Activated T-cell treated with anti-CD3 and anti-CD28 coated beads for 1 hour (primary cell): ENCODE measurements at regions not wholly inside any gene's neighbourhood (a gene's known extent, or its start where the extent isn't known, plus 50 kb on each side); places are given as distances from the start of the nearest gene placed in this dataset.
"Not testable (repeated sequence)": the region's sequence is repeated elsewhere in the genome, so short reads cannot be mapped to it uniquely, and the experiment has no call there.

Source experiments
- DNase-seq: peaks from one replicate; pipeline ENCODE4 v3.0.0-alpha.2; 2020; ENCODE audit warnings: low read depth

GRCh38 chr14:89531661-89532335 is 114.8 kb upstream of the FOXN3 start:
- DNase-seq: no peak

- no peak for DNase-seq
Observed at GRCh38 chr14:89524990-89525667, 108.1 kb upstream of the FOXN3 start.

GRCh38 chr14:89524412-89524811 is 107.4 kb upstream of the FOXN3 start:
- DNase-seq: no peak

GRCh38 chr14:89521988-89522387 is 105.0 kb upstream of the FOXN3 start:
- DNase-seq: no peak

- DNase-seq: no peak
Observed at GRCh38 chr14:89519040-89519439, 102.0 kb upstream of the FOXN3 start.

GRCh38 chr14:89516173-89516572 is 99.1 kb upstream of the FOXN3 start:
- no peak for DNase-seq

GRCh38 chr14:89514601-89515000 is 97.6 kb upstream of the FOXN3 start:
- DNase-seq: no peak

- no peak for DNase-seq
Observed at GRCh38 chr14:89509891-89510290, 92.9 kb upstream of the FOXN3 start.

- DNase-seq: no peak
Observed at GRCh38 chr14:89508863-89509262, 91.8 kb upstream of the FOXN3 start.

GRCh38 chr14:89507926-89508460 is 91.0 kb upstream of the FOXN3 start:
- no peak for DNase-seq

GRCh38 chr14:89507521-89507920 is 90.5 kb upstream of the FOXN3 start:
- DNase-seq: no peak

- DNase-seq: not testable (repeated sequence)
Observed at GRCh38 chr14:89506891-89507452, 89.9 kb upstream of the FOXN3 start.

GRCh38 chr14:89504602-89505313 is 87.7 kb upstream of the FOXN3 start:
- DNase-seq: no peak

- DNase-seq: no peak
Observed at GRCh38 chr14:89504091-89504490, 87.1 kb upstream of the FOXN3 start.

- no peak for DNase-seq
Observed at GRCh38 chr14:89503431-89503996, 86.5 kb upstream of the FOXN3 start.

- no peak for DNase-seq
Observed at GRCh38 chr14:89502966-89503365, 85.9 kb upstream of the FOXN3 start.

- no peak for DNase-seq
Observed at GRCh38 chr14:89501381-89501780, 84.3 kb upstream of the FOXN3 start.

GRCh38 chr14:89500303-89500702 is 83.3 kb upstream of the FOXN3 start:
- no peak for DNase-seq

- DNase-seq: no peak
Observed at GRCh38 chr14:89498878-89499277, 81.8 kb upstream of the FOXN3 start.

- no peak for DNase-seq
Observed at GRCh38 chr14:89495718-89496117, 78.7 kb upstream of the FOXN3 start.

GRCh38 chr14:89493877-89494634 is 77.0 kb upstream of the FOXN3 start:
- DNase-seq: no peak

- no peak for DNase-seq
Observed at GRCh38 chr14:89493406-89493805, 76.4 kb upstream of the FOXN3 start.
